Ishikawa (cell line): ENCODE measurements at regions not wholly inside any gene's neighbourhood (a gene's known extent, or its start where the extent isn't known, plus 50 kb on each side); places are given as distances from the start of the nearest gene placed in this dataset.

ENCODE experiments used
- CEBPB ChIP-seq: IDR thresholded peaks from 2 replicates; pipeline ENCODE4 v1.6.1; 2012
- CREB1 ChIP-seq: IDR thresholded peaks from 2 replicates; pipeline ENCODE4 v1.6.1; 2012; ENCODE audit warnings: low read depth
- EGR1 ChIP-seq: IDR thresholded peaks from 2 replicates; pipeline ENCODE4 v1.6.1; 2012
- EP300 ChIP-seq: IDR thresholded peaks from 2 replicates; pipeline ENCODE4 v1.6.1; 2012; ENCODE audit warnings: borderline replicate concordance
- FOXM1 ChIP-seq: IDR thresholded peaks from 2 replicates; pipeline ENCODE4 v1.6.1; 2012; ENCODE audit warnings: low read depth, borderline replicate concordance
- MAX ChIP-seq: IDR thresholded peaks from 2 replicates; pipeline ENCODE4 v1.6.1; 2012
- NFIC ChIP-seq: IDR thresholded peaks from 2 replicates; pipeline ENCODE4 v1.6.1; 2012
- RAD21 ChIP-seq: IDR thresholded peaks from 2 replicates; pipeline ENCODE4 v1.6.1; 2012; ENCODE audit warnings: low read depth
- REST ChIP-seq: IDR thresholded peaks from 2 replicates; pipeline ENCODE4 v1.6.1; 2012; ENCODE audit warnings: low read depth, mild to moderate bottlenecking
- TAF1 ChIP-seq: IDR thresholded peaks from 2 replicates; pipeline ENCODE4 v1.6.1; 2012; ENCODE audit warnings: low read depth, mild to moderate bottlenecking
- TCF12 ChIP-seq: IDR thresholded peaks from 2 replicates; pipeline ENCODE4 v1.6.1; 2012; ENCODE audit warnings: low read depth
- TEAD4 ChIP-seq: IDR thresholded peaks from 2 replicates; pipeline ENCODE4 v1.6.1; 2012
- USF1 ChIP-seq: IDR thresholded peaks from 2 replicates; pipeline ENCODE4 v1.6.1; 2012
- YY1 ChIP-seq: IDR thresholded peaks from 2 replicates; pipeline ENCODE4 v1.6.1; 2012; ENCODE audit warnings: low read depth
- ZBTB7A ChIP-seq: IDR thresholded peaks from 2 replicates; pipeline ENCODE4 v1.6.1; 2012; ENCODE audit warnings: low read depth

- TF ChIP-seq EP300 (no peak), TEAD4 (no peak), FOXM1 (no peak), TCF12 (no peak), USF1 (no peak), NFIC (no peak), REST (no peak), MAX (no peak)
Measured at GRCh38 chr16:80158766-80159165, 382.0 kb upstream of the DYNLRB2 start.

- TF ChIP-seq TCF12 (no peak), TEAD4 (no peak), CREB1 (no peak), NFIC (no peak), TAF1 (no peak), CEBPB (no peak)
Measured at GRCh38 chr16:80151722-80152111, 389.1 kb upstream of the DYNLRB2 start.

GRCh38 chr16:80150978-80151721 is 389.6 kb upstream of the DYNLRB2 start:
- TF ChIP-seq EP300 (no peak), YY1 (no peak), TCF12 (no peak), EGR1 (no peak), CEBPB (no peak), ZBTB7A (no peak), FOXM1 (no peak), MAX (no peak), CREB1 (no peak)

GRCh38 chr16:80148826-80149225 is 392.0 kb upstream of the DYNLRB2 start:
- TF ChIP-seq EGR1 (no peak), TCF12 (no peak), TAF1 (no peak), ZBTB7A (no peak), YY1 (no peak), EP300 (no peak), REST (no peak), NFIC (no peak), MAX (no peak), CREB1 (no peak), USF1 (no peak), TEAD4 (no peak), FOXM1 (no peak), RAD21 (no peak)

GRCh38 chr16:80147026-80147655 is 393.7 kb upstream of the DYNLRB2 start:
- TF ChIP-seq RAD21 = no peak
- no peak for TF ChIP-seq ZBTB7A
- no peak for TF ChIP-seq REST
- TF ChIP-seq USF1 = no peak
- no peak for TF ChIP-seq EGR1
- TF ChIP-seq CREB1 = no peak
- no peak for TF ChIP-seq CEBPB
- TF ChIP-seq EP300 = no peak
- no peak for TF ChIP-seq TCF12
- TF ChIP-seq YY1 = no peak
- no peak for TF ChIP-seq TAF1
- no peak for TF ChIP-seq TEAD4
- no peak for TF ChIP-seq MAX
- TF ChIP-seq NFIC = no peak
- TF ChIP-seq FOXM1 = no peak
